ENCODE measurements at regions not wholly inside any gene's neighbourhood (a gene's known extent, or its start where the extent isn't known, plus 50 kb on each side); places are given as distances from the start of the nearest gene placed in this dataset.
"Not testable (repeated sequence)": the region's sequence is repeated elsewhere in the genome, so short reads cannot be mapped to it uniquely, and the experiment has no call there.

DNA sequence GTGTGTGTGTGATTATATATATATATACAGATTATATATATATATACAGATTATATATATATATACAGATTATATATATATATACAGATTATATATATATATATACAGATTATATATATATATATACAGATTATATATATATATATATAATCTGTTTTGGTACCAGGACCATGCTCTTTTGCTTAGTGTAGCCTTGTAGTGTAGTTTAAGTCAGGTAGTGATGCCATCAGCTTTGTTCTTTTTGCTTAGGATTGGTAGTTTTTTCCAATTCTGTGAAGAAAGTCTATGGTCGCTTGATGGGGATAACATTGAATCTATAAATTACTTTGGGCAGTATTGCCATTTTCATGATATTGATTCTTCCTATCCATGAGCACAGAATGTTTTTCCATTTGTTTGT, 318.5 kb upstream of the SETBP1 start:
- DNase-seq, result not testable (repeated sequence)

DNA sequence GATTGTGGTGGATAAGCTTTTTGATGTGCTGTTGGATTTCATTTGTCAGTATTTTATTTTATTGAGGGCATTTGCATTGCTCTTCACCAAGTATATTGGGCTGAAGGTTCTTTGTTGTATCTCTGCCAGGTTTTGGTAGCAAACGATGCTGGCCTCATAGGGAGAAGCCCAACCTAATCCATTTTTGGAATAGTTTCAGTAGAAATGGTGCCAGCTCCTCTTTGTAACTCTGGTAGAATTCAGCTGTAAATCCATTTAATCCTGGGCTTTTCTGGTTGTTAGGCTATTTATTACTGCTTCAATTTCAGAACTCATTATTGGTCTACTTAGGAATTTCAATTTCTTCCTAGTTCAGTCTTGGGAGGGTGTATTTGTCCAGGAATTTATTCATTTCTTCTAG, 309.8 kb upstream of the SETBP1 start:
- no peak for DNase-seq

DNA sequence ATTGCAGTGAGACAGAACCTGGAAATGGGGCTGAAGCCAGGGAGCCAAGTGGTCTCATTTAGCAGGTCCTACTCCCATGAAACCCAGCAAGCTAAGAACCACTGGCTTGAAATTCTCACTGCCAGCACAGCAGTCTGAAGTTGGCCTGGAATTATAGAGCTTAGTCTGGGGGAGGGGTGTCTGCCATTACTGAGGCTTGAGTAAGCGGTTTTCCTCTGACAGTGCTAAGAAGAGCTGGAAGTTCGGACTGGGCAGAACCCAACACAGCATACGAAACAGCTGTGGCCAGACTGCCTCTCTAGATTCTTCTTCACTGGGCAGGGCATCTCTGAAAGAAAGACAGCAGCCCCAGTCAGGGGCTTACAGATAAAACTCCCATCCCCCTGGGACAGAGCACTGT, 305.7 kb upstream of the SETBP1 start:
- no peak for DNase-seq

DNA sequence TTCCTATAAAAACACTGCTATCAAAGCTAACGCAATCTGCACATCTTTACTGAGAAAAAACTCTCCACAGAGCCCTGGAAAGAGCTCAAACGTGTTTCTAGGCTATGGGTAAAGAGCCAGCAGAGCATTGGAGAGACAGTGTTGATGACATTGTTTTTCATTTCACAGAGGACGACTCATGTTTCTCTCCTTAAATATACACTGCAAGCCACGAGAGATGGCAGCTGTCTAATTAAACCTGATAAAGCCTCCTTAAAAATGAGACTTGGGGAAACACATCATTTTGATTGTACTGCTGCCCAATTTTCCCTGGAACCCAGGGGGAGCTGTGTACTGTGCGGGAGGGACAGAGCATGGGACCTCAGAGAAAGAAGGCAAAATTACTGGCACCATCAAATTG, 294.3 kb upstream of the SETBP1 start:
- DNase-seq, result no peak

DNA sequence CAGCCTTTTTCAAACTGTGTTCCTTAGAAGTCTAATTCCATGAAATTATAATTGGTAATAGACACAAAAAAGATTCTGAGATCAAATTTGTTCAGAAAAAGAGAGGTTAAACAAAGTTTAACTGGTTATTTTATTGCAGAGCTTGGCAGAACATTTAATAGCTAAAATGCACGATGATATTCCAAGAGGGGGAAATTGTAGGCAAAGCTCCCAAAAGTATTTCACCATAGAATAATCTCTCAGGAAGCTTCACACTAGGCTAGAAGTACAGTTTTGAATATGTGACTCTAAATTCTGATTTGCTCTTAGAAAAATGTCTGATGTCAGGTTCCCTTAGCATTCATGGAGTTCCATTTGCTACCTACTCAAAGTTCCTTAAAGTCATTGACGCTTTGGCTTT, 292.4 kb upstream of the SETBP1 start:
- DNase-seq, result no peak

DNA sequence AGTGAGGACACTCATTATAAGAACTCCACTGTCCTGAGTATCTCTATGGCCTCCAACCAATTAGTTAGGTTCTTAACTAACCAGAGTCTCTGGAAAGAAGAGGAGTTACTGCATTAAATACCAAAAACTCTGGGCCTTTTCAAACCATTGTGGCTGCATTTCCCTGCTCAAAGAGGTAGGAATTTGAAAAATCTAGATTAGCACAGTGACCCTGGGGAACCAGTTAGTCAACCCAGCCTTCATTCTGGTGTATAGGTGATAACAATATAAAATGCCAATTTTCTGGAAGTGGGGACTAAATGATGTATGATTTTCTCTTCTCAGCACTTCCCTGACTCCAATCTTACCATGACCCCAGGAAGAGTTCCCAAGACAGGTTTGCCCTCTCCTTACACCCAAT, 287.8 kb upstream of the SETBP1 start:
- no peak for DNase-seq

DNA sequence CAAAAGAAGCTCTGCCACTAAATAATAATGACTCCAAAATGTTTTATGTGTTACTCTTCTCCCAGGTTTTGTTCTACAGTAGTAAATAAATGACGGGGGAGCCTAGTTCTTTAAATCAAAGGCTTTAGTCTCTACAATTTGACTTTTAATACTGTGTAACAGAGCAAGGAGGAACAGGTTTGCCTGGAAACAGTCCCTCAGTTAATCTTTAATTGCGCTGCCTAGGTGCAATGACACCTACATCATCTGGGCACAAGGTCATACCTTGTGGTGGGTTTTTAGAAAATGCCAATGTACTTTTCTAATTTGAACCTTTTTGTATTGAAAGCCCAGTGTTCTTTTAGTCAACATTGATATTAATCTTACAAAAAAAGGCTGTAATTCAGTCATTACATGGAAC, 287.3 kb upstream of the SETBP1 start:
- no peak for DNase-seq

DNA sequence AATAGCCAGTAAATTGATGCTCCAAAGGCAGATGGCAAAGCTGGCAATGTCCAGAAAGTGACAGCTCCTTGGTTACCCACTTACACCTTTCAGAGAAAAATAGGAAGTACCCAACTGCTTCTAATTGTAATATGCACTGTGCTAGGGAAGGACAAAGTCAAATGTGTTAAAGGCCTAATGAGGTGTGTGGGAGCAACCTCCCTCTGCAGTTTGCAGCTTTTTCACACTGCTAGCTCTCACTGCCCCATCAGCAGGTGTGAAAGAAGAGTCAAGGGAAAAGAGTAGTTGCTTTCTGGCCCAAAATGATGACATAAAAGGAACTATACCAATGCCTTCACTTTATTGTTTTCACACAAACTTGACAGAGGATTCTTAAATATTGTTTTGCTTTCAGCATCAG, 284.1 kb upstream of the SETBP1 start:
- no peak for DNase-seq

DNA sequence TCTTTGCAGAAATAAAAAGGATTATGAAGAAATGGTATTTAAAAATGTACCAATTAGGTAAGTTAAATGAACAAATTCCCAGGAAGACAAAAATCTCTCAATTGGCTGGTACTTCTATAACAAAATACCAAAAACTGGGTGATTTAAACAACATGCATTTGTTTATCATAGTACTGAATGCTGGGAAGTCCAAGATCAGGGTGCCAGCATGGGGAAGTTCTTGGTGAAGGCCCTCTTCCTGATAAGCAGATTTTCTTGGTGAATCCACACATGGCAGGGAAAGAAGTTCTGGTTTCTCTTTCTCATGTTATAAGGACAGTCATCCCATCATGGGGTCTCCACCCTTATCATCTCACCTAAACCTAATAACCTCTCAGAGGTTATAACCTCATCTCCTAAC, 271.6 kb upstream of the SETBP1 start:
- DNase-seq, result no peak

DNA sequence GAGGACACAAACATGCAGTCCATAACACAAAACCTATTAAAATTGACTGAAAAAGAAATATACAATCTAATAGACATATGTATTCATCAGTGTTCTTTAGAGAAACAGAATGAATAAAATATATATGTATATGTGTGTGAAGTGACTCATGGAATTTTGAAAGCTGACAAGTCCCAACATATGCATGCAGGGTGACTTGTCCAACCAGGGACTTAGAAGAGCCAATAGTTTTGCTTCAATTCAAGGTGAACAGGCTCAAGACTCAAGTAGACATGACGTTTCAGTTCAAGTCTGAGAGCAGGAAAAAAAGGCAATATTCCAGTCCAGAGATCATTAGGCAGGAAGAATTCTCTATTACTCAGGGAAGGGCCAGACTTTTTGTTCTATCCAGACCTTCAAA, 271.2 kb upstream of the SETBP1 start:
- no peak for DNase-seq

DNA sequence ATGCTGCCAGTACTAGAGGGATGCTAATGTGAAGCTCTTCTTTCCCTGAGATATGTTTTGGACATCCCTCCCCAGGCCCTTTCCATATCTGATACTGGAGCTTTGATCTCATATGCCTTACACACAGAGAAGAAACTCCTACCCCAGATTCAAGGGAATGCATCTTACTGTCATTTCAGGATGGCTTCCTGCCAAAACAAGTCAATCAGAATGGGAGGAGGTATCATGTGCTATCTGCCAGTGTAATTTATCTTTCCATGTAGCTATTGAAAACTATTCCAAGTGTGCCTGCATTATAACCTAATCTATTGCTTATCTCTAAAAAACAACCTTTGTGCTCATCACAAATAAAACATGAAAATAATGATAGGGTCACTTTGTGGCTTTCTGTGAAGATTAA, 269.9 kb upstream of the SETBP1 start:
- no peak for DNase-seq

DNA sequence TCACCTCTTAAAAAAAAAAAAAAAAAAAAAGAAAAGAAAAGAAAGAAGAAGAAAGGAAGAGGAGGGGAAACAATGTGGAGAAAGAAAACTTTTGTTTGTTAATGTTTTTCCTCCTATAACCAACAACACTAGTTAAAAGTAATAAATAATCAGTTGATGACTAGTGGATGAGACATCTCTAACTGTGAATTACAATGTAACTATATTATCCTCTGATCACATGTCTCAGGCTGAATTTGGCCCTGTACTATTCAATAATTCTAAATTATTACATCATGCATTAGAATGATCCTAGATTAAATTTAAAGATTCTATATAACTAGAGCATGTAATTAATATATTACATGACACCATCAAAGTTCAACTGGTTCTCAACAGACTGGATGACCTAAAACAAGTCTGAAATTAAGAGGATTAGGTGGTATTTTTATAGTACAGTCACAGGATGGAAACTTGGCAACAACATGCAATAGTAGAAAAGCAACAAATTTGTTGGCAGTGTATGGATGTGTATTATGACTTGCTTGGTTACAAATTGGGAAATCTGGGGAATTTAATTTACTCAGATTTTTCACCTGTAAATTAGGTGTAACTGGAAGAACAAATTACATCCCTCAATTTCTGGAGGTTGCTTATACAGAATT, 269.3 kb upstream of the SETBP1 start:
- DNase-seq, result no peak

DNA sequence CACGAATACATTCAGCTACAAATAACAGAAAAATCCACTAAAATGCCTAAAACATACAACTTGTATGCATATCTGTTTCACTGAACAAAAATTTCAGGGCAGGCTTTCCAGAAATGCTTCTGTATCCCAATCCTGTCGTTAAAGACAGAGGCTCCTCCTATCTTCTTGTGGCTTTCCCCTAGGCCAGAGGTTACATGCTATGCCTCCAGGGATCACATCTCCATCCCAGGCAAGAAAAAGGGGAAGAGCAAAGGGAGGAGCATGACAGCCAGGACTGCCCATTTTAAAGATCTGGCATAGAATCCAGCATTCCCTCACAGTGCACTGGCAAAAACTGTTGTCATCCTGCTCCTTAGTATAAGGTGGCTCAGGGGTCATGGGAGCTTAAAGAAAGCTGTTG, 268.7 kb upstream of the SETBP1 start:
- DNase-seq, result no peak

DNA sequence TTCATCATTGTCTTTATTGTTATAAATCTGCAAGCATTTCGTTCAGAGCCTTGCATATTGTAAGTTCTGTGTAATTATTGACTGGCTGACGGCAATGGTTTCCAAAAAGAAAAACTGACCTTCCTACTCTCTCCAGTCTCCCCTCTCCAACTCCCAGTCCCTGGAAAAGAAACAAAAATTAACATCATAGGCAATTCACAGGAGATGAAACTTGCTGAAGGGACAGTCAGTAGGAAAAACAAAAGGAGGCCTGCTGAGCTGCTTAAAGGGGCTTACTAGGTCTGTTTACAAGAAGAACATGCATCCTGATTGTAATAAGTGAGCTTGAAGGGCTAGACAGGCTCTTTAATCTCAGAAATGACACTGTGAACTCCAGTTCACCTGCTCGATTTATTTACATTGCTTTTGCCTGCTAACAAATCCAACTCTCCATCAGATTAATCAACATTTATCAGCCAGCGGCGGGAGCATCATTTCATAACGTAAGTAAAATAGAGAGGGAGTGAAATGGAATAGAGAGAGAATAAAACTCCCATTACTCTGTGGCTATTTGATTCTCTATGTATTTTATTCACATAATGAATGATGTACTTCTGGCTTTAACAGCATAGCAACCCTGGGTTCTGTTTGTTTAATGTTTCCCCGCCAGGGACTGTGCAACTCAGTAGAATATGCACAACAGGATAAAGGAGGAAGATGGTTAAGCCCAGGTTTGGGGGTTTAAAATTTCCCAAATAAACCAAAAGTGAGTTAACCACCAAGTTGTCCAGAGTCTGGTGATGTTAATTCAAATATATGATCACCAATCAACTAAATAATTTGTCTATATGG, 256.7 kb upstream of the SETBP1 start:
- DNase-seq, result no peak

DNA sequence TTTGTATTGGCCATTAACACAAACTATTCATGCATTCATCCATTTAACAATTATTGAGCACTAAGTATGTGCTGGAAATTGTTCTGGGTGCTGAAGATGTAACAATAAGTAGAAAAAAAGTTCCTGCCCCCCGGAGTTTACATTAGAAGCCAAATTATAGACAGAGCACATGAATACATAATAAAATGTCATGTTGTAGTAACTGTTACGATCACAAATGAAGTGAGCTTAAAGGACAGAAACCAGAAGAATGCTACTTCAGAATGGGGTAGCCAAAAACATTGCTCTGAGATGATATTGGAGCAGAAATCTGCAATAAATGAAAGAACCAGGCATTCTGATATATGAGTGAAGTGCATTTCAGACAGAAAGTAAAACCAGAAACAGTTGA, 256.0 kb upstream of the SETBP1 start:
- DNase-seq, result no peak

DNA sequence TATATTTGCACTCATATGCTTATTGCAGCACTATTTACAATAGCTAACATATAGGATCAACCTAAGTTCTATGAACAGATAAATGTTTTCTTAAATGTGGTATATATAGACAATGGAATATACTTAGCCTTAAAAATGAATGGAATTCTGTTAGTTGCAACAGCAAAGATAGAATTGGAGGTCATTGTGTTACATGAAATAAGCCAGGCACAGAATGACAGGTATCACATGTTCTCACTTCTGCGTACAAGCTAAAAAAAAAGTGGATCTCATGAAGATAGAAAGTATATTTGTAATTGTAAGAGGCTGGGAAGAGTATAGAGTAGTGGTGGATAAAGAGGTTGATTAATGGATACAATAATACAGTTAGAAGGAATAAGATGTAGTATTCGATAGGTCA, 255.5 kb upstream of the SETBP1 start:
- DNase-seq, result no peak

DNA sequence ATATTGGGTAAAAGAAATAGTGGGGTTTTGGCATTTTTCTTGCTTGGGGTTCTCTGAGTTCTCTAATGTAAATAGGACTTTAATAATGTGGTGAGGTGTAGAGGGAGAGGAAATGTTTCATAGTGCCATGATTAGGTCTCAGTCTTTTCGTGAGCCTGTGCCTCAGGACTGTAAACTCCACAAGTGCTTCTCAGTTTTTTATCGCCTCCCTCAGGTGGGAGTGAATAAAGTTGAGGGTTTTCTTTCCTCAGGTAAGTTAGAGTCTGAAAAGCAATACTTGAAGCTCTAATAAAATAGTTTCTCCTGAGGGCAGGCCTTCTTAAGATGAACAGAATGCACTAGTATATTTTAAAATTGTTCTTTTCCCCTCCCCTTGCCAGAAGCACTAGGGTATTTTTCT, 243.1 kb upstream of the SETBP1 start:
- DNase-seq, result no peak

DNA sequence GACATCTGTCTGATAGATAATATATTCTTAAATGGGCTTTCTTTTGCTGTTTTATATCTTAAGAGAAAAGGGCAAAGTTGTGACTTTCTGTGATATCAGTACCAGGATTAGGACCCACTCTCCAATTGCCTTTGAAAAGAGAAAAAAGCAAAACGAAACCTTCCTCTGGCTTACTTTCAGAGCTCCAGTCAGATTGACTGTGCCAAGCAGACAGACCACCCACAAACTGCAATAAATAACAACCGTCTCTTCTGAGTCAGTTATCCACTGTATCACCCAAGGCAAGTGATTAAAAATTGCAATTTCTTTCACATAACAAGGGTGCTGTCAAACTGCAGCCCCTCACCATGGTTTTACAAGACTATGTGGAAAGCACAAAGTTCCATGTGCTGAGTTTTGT, 230.5 kb upstream of the SETBP1 start:
- DNase-seq, result no peak

DNA sequence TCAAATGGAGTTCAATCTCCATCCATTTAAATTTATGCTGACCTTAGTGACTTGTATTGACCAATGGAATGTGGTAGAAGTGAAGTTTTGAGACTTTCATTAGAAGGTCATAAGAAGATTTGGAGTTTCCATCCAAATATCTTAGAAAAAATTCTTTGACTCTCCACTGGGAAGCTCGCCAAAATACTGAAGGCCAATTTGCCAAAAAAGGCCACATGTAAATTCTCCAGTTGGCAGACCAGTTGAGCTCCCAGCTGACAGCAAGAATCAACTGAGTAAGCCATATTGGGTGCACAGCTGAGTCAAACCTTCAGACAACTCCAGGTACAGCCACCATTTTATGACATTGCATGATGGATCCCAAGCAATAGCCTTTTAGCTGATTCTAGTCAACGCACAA, 228.3 kb upstream of the SETBP1 start:
- no peak for DNase-seq

DNA sequence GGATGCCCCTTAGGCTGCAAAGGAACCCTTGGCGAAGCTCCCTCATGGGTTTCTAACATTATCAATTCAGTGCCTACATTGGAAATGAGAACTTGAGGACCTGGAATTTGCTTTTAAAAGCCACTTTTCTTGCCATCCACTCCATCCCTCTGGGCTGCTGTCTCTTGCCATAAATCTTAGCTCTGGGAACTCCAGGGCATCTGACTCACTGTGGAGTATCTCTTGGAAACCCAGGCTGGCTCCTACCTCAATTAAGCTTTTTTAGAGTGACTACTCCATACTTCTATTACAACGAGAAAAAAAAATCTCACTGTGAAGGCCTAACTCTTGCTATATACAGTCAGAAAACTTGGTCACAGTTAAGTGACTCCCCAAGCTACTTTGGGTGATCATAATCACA, 227.2 kb upstream of the SETBP1 start:
- DNase-seq, result no peak

DNA sequence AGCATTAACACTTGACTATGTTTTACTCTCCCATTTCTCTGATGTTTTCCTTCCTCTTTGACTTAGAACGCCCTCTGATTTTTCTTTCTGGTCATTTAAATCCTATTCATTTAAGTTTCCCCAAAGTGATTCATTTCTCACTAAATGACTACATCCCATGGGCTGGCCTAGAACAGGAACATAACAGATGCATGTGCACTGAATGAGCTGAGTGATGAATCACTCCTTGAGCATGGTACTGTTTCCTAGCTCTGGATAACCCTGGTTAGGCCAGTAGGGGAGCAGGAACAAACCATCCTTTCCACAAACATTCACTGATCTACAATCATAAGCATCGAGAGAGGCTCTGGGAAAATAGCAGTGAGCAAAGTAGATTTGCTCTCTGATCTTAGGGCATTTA, 221.9 kb upstream of the SETBP1 start:
- DNase-seq, result no peak

DNA sequence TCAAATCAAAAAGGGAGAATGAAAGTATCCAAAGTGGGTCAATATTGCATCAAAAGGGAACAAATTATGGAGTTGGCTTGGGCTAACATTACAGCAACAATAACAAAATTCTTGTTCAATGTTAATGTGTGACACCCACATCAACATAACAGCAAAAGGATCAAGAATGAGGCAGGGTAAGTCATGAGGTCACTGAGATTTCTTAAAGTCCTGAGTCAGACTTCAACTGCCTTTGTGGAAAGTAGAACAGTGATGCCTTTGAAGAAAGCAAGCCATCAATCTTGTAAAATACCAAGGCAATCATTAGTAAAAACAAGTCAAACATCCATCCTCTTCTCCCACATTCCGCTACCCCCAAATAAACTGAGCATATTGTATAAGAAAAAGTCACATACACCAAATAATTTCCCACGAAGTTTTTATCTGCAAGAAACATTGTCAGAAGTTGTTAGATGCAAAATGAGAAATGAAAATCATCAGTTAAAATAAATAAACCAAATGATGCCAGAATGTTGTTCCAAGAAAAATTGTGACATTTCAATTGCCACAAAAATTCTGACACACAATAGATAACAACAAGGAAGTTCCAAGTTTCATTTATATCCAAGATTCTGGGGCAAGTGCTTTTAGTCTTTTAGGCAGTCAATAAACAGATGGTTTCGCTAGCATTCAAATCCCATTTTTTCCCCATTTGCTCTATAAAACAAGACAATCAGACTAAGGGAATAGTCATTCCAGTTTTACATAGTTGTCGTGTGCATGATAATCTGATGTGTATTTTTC, 216.1 kb upstream of the SETBP1 start:
- DNase-seq, result no peak

DNA sequence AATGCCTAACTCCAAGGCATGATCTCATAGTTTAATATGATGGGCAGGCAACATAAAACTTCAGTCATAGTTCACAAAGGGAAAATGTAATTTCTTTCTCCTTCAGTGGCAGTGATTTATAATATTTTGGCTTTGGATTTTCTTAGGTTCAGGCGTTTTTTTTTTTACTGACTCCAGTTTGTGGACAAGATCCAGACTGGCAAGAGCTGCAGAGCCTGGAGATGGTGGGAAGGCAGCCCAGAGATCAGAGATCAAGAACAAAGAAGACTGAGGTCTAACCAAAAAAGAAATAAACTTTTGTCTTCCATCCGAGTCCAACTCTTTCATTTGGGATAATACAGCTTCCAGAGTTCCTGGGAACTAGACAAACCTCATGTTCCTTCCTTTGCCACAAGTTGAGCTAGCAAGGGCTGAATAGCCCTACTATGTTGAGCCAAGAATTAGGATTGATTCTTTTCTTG, 215.3 kb upstream of the SETBP1 start:
- no peak for DNase-seq

DNA sequence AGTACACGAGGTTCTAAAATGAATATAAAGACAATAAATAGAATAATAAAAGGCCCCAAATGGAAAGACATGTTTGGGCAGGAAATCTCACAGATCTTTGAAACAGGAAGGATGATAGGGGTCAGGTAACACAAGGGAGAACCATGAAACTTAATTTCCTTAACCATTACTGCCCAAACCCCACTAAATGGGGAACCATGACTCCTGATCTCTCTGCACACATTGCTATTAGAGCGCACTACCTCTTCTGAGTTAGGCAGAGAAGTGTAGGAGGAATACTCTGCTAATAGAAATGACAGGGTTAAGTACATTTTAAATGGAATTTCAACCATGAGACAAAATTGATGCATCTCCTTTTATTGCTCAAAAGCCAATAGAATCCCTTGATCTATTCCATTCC, 213.7 kb upstream of the SETBP1 start:
- DNase-seq, result no peak
